ENCODE measurements at regions not wholly inside any gene's neighbourhood (a gene's known extent, or its start where the extent isn't known, plus 50 kb on each side); places are given as distances from the start of the nearest gene placed in this dataset.
A peak's percentile ranks its signal among the peaks of the same experiment; 100 is the strongest.

GRCh38 chr18:70420146-70420898 lies 131.5 kb downstream of the SOCS6 start (continued):
- TF ChIP-seq, protein P1, sequence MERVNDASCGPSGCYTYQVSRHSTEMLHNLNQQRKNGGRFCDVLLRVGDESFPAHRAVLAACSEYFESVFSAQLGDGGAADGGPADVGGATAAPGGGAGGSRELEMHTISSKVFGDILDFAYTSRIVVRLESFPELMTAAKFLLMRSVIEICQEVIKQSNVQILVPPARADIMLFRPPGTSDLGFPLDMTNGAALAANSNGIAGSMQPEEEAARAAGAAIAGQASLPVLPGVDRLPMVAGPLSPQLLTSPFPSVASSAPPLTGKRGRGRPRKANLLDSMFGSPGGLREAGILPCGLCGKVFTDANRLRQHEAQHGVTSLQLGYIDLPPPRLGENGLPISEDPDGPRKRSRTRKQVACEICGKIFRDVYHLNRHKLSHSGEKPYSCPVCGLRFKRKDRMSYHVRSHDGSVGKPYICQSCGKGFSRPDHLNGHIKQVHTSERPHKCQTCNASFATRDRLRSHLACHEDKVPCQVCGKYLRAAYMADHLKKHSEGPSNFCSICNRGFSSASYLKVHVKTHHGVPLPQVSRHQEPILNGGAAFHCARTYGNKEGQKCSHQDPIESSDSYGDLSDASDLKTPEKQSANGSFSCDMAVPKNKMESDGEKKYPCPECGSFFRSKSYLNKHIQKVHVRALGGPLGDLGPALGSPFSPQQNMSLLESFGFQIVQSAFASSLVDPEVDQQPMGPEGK (CRISPR knock-in tag; IDR thresholded peaks at IDR 0.05) = peak; percentile 43; the same call in 1 of the 2 replicates
- TF ChIP-seq MTERF4 (CRISPR knock-in tag; IDR thresholded peaks at IDR 0.05) = no peak
- TF ChIP-seq ETV5 (CRISPR knock-in tag; IDR thresholded peaks at IDR 0.05; ENCODE audit: borderline replicate concordance) = peak; percentile 84; the same call in 1 of the 2 replicates
- TF ChIP-seq KLF16 (CRISPR knock-in tag; IDR thresholded peaks at IDR 0.05) = peak in 1 of 2 experiments; percentile 48; a peak in 1 of 4 replicates
- TF ChIP-seq KLF6 (CRISPR knock-in tag; IDR thresholded peaks at IDR 0.05) = 0 out of 2 replicates have a peak, but pooled peaks have one; percentile 33
- no peak for TF ChIP-seq ZNF773 (CRISPR knock-in tag; IDR thresholded peaks at IDR 0.05; ENCODE audit: borderline replicate concordance)
- no peak for TF ChIP-seq ARNT (IDR thresholded peaks at IDR 0.05)
- TF ChIP-seq, protein P2, sequence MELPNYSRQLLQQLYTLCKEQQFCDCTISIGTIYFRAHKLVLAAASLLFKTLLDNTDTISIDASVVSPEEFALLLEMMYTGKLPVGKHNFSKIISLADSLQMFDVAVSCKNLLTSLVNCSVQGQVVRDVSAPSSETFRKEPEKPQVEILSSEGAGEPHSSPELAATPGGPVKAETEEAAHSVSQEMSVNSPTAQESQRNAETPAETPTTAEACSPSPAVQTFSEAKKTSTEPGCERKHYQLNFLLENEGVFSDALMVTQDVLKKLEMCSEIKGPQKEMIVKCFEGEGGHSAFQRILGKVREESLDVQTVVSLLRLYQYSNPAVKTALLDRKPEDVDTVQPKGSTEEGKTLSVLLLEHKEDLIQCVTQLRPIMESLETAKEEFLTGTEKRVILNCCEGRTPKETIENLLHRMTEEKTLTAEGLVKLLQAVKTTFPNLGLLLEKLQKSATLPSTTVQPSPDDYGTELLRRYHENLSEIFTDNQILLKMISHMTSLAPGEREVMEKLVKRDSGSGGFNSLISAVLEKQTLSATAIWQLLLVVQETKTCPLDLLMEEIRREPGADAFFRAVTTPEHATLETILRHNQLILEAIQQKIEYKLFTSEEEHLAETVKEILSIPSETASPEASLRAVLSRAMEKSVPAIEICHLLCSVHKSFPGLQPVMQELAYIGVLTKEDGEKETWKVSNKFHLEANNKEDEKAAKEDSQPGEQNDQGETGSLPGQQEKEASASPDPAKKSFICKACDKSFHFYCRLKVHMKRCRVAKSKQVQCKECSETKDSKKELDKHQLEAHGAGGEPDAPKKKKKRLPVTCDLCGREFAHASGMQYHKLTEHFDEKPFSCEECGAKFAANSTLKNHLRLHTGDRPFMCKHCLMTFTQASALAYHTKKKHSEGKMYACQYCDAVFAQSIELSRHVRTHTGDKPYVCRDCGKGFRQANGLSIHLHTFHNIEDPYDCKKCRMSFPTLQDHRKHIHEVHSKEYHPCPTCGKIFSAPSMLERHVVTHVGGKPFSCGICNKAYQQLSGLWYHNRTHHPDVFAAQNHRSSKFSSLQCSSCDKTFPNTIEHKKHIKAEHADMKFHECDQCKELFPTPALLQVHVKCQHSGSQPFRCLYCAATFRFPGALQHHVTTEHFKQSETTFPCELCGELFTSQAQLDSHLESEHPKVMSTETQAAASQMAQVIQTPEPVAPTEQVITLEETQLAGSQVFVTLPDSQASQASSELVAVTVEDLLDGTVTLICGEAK (IDR thresholded peaks at IDR 0.05) = peak; percentile 93
- TF ChIP-seq, protein P2 (CRISPR knock-in tag; IDR thresholded peaks at IDR 0.05) = peak; percentile 99
- no peak for TF ChIP-seq KDM3A (CRISPR knock-in tag; IDR thresholded peaks at IDR 0.05; ENCODE audit: low read depth)
- TF ChIP-seq, protein P3, sequence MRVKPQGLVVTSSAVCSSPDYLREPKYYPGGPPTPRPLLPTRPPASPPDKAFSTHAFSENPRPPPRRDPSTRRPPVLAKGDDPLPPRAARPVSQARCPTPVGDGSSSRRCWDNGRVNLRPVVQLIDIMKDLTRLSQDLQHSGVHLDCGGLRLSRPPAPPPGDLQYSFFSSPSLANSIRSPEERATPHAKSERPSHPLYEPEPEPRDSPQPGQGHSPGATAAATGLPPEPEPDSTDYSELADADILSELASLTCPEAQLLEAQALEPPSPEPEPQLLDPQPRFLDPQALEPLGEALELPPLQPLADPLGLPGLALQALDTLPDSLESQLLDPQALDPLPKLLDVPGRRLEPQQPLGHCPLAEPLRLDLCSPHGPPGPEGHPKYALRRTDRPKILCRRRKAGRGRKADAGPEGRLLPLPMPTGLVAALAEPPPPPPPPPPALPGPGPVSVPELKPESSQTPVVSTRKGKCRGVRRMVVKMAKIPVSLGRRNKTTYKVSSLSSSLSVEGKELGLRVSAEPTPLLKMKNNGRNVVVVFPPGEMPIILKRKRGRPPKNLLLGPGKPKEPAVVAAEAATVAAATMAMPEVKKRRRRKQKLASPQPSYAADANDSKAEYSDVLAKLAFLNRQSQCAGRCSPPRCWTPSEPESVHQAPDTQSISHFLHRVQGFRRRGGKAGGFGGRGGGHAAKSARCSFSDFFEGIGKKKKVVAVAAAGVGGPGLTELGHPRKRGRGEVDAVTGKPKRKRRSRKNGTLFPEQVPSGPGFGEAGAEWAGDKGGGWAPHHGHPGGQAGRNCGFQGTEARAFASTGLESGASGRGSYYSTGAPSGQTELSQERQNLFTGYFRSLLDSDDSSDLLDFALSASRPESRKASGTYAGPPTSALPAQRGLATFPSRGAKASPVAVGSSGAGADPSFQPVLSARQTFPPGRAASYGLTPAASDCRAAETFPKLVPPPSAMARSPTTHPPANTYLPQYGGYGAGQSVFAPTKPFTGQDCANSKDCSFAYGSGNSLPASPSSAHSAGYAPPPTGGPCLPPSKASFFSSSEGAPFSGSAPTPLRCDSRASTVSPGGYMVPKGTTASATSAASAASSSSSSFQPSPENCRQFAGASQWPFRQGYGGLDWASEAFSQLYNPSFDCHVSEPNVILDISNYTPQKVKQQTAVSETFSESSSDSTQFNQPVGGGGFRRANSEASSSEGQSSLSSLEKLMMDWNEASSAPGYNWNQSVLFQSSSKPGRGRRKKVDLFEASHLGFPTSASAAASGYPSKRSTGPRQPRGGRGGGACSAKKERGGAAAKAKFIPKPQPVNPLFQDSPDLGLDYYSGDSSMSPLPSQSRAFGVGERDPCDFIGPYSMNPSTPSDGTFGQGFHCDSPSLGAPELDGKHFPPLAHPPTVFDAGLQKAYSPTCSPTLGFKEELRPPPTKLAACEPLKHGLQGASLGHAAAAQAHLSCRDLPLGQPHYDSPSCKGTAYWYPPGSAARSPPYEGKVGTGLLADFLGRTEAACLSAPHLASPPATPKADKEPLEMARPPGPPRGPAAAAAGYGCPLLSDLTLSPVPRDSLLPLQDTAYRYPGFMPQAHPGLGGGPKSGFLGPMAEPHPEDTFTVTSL (CRISPR knock-in tag; IDR thresholded peaks at IDR 0.05; ENCODE audit: borderline replicate concordance) = peak; percentile 41; the same call in 1 of the 2 replicates

Measured in HepG2 (cell line).